Right renal pelvis (tissue), 4 donors: ENCODE measurements at regions not wholly inside any gene's neighbourhood (a gene's known extent, or its start where the extent isn't known, plus 50 kb on each side); places are given as distances from the start of the nearest gene placed in this dataset.
A peak's percentile ranks its signal among the peaks of the same experiment; 100 is the strongest.

Experiments used
- DNase-seq, 4 donors: peaks; one replicate each; pipeline ENCODE4 v3.0.0-alpha.2; 2013; ENCODE audit warnings: low read depth in 4 of 4, low spot score in 3 of 4, missing footprints in 1 of 4

GRCh38 chr2:120662746-120663145 is 72.9 kb upstream of the GLI2 start:
- no peak for DNase-seq

GRCh38 chr2:120666433-120666832 is 69.2 kb upstream of the GLI2 start:
- no peak for DNase-seq

- no peak for DNase-seq
Observed at GRCh38 chr2:120667981-120668380, 67.7 kb upstream of the GLI2 start.

GRCh38 chr2:120669121-120669952 is 66.3 kb upstream of the GLI2 start:
- no peak for DNase-seq

- DNase-seq, result no peak
Observed at GRCh38 chr2:120669971-120670370, 65.7 kb upstream of the GLI2 start.

GRCh38 chr2:120670371-120670770 is 65.3 kb upstream of the GLI2 start:
- DNase-seq, result no peak

- DNase-seq, result no peak
Observed at GRCh38 chr2:120670771-120671480, 64.7 kb upstream of the GLI2 start.

GRCh38 chr2:120672526-120673204 is 63.0 kb upstream of the GLI2 start:
- DNase-seq, result no peak

GRCh38 chr2:120673205-120673550 is 62.5 kb upstream of the GLI2 start:
- no peak for DNase-seq

- no peak for DNase-seq
Observed at GRCh38 chr2:120673571-120674061, 62.1 kb upstream of the GLI2 start.

- DNase-seq, result no peak
Observed at GRCh38 chr2:120674246-120675170, 61.2 kb upstream of the GLI2 start.

- no peak for DNase-seq
Observed at GRCh38 chr2:120675460-120676130, 60.1 kb upstream of the GLI2 start.

GRCh38 chr2:120677221-120677620 is 58.4 kb upstream of the GLI2 start:
- DNase-seq, result no peak

GRCh38 chr2:120677696-120678247 is 57.9 kb upstream of the GLI2 start:
- DNase-seq, result no peak

- DNase-seq, result no peak
Observed at GRCh38 chr2:120678251-120678650, 57.4 kb upstream of the GLI2 start.

GRCh38 chr2:120678926-120679325 is 56.7 kb upstream of the GLI2 start:
- no peak for DNase-seq

GRCh38 chr2:120679526-120679925 is 56.1 kb upstream of the GLI2 start:
- DNase-seq, result no peak

- DNase-seq, result peak; percentile 75 to 78 (median 76)
Observed at GRCh38 chr2:120680136-120680761, 55.4 kb upstream of the GLI2 start.

GRCh38 chr2:120681181-120681580 is 54.5 kb upstream of the GLI2 start:
- DNase-seq, result no peak
